ENCODE measurements at regions not wholly inside any gene's neighbourhood (a gene's known extent, or its start where the extent isn't known, plus 50 kb on each side); places are given as distances from the start of the nearest gene placed in this dataset.
"Not testable (repeated sequence)": the region's sequence is repeated elsewhere in the genome, so short reads cannot be mapped to it uniquely, and the experiment has no call there.

DNA sequence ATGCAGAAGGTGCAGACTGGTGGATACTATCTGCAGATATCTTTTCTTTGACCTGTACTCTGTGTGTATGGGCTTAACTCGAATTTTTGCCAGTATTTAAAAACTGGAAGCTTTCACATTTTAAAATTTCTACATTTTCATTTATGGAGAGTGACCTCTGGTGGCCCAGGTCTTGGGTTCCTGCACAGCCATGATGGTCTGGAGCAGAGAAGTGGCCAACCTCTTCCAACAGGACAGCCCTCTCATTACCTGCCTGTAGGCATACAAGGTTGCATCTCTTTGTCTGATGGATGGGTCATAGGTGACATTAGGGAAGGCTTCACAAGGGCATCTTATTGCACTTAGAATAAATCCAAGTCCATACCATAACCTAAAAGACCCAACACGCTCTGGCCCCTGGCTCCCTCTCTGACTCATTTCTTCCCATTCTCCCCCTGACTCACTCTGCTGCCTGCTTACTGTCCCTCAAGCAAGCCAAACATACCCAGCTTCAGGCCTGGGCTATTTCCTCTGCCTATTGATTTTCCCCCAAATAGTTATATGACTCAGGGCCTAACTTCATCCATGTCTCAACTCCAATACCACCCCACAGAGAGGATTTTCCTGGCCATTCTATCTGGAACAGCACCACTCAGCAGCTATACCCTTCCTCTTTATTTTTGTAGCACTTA lies 113.3 kb upstream of the SLC1A3 start:
- Mint-ChIP-seq H3K4me3 (no peak overlapping the region), H3K27me3 (peaks cover 3% of the 10 kb centered on the region), H3K27ac (no peak overlapping the region), H3K9me3 (no peaks in the 10 kb centered on the region), H3K36me3 (ENCODE audit: low read depth) (no peaks in the 10 kb centered on the region), H3K4me1 (ENCODE audit: low read depth) (no peaks in the 10 kb centered on the region)
- intact Hi-C loops (cut with micrococcal nuclease) = no loop called here

DNA sequence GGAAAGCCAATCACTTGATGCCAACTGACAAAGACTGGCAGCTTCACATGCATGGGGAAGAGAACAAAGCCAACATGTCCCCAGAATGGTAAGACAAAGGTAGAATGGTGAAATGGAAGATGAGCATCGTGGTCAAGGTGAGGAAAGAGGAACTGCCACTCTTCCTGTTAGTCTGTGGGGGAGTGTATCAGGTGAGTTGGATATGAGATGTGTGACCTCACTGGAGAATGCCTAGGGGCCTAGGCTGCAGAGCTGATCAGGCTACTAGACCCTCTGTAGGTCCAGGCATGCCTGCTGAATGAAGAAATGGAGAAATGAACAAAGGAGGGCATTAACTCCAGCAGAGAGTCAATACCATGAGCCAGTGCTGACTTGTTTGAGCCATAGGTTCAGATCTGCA lies 112.4 kb upstream of the SLC1A3 start:
- H3K9me3 Mint-ChIP-seq = no peaks in the 10 kb centered on the region
- no peaks in the 10 kb centered on the region for H3K36me3 Mint-ChIP-seq (ENCODE audit: low read depth)
- peaks cover 2% of the 10 kb centered on the region for H3K4me1 Mint-ChIP-seq (ENCODE audit: low read depth)
- peaks cover 3% of the 10 kb centered on the region for H3K27me3 Mint-ChIP-seq
- no peak overlapping the region for H3K4me3 Mint-ChIP-seq
- H3K27ac Mint-ChIP-seq = no peak overlapping the region
- intact Hi-C loops (cut with micrococcal nuclease) = no loop called here

- H3K4me3 Mint-ChIP-seq = no peak overlapping the region
- intact Hi-C loops (cut with micrococcal nuclease) = loop anchor here (5.0 kb wide), 1 partner anchor 52 kb away; no protein-coding TSS in a partner anchor
- H3K27ac Mint-ChIP-seq = no peak overlapping the region
- H3K36me3 Mint-ChIP-seq (ENCODE audit: low read depth) = no peaks in the 10 kb centered on the region
- H3K27me3 Mint-ChIP-seq = peaks cover 3% of the 10 kb centered on the region
- H3K9me3 Mint-ChIP-seq = no peaks in the 10 kb centered on the region
- peaks cover 10% of the 10 kb centered on the region for H3K4me1 Mint-ChIP-seq (ENCODE audit: low read depth)
Observed at GRCh38 chr5:36494841-36495601, 111.4 kb upstream of the SLC1A3 start.

- Mint-ChIP-seq H3K27me3 (peaks cover 3% of the 10 kb centered on the region), H3K27ac (no peak overlapping the region), H3K4me3 (no peak overlapping the region), H3K36me3 (ENCODE audit: low read depth) (no peaks in the 10 kb centered on the region), H3K9me3 (no peaks in the 10 kb centered on the region), H3K4me1 (ENCODE audit: low read depth) (peaks cover 10% of the 10 kb centered on the region)
- intact Hi-C loops (cut with micrococcal nuclease) = loop anchor here (5.0 kb wide), 1 partner anchor 52 kb away; no protein-coding TSS in a partner anchor
Observed at GRCh38 chr5:36495611-36496010, 110.8 kb upstream of the SLC1A3 start.

DNA sequence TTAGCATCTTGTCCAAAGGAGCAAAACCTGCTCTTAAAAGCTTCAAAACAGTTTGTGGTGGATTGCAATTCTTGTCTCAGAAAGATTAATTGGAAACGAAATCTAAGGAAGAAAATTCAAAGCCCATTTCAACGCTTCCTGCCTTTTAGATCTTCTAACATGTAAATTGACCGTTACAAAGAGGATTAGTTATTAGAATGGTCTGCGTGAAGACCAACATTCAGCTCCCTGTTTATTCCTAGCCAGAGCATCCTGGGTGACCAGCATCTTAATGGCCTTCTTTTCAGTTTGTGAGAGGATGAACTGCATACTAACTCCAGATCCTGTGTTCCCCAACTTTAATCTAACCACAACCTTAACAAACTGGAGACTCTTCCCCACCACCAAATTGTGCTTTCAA lies 109.9 kb upstream of the SLC1A3 start:
- Mint-ChIP-seq H3K27ac (no peak overlapping the region), H3K9me3 (no peaks in the 10 kb centered on the region), H3K36me3 (ENCODE audit: low read depth) (no peaks in the 10 kb centered on the region), H3K4me1 (ENCODE audit: low read depth) (peaks cover 10% of the 10 kb centered on the region), H3K27me3 (peaks cover 3% of the 10 kb centered on the region), H3K4me3 (no peak overlapping the region)
- intact Hi-C loops (cut with micrococcal nuclease) = loop anchor here (5.0 kb wide), 1 partner anchor 51 kb away; no protein-coding TSS in a partner anchor

- intact Hi-C loops (cut with micrococcal nuclease) = no loop called here
- H3K36me3 Mint-ChIP-seq (ENCODE audit: low read depth) = no peaks in the 10 kb centered on the region
- H3K4me1 Mint-ChIP-seq (ENCODE audit: low read depth) = peaks cover 10% of the 10 kb centered on the region
- no peaks in the 10 kb centered on the region for H3K9me3 Mint-ChIP-seq
- H3K27ac Mint-ChIP-seq = no peak overlapping the region
- no peaks in the 10 kb centered on the region for H3K27me3 Mint-ChIP-seq
- no peak overlapping the region for H3K4me3 Mint-ChIP-seq
Observed at GRCh38 chr5:36502608-36503007, 103.8 kb upstream of the SLC1A3 start.

DNA sequence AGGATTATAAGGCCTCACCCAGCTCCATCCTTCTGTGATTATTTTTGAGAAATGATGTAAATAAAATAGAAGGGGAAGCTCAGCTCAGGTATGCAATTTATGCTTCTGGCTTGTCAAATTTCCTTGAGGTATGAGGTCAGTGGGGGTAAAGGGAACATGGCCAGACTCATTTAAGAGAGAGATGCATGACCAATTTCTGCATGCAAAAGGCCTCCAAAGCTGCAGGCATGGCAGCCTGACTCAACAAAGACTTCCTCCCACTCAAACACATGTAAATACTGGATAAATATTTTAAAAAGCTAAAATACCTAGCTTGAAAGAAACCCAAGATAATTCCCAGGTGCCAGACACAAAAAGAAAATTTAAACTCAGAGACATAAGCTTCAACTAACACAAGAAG lies 101.4 kb upstream of the SLC1A3 start:
- H3K36me3 Mint-ChIP-seq (ENCODE audit: low read depth) = no peaks in the 10 kb centered on the region
- intact Hi-C loops (cut with micrococcal nuclease) = no loop called here

GRCh38 chr5:36507332-36507952 lies 99.0 kb upstream of the SLC1A3 start:
- intact Hi-C loops (cut with micrococcal nuclease) = loop anchor here (1.0 to 2.0 kb wide), 3 partner anchors 90 to 243 kb away; no protein-coding TSS in a partner anchor
- Mint-ChIP-seq H3K27ac (no peak overlapping the region), H3K4me3 (no peak overlapping the region), H3K36me3 (ENCODE audit: low read depth) (no peaks in the 10 kb centered on the region), H3K9me3 (no peaks in the 10 kb centered on the region), H3K27me3 (peaks cover 2% of the 10 kb centered on the region), H3K4me1 (ENCODE audit: low read depth) (no peaks in the 10 kb centered on the region)

More for the DNA sequence above, 101.4 kb upstream of the SLC1A3 start:
- Mint-ChIP-seq H3K4me1 (ENCODE audit: low read depth) (no peaks in the 10 kb centered on the region), H3K9me3 (no peaks in the 10 kb centered on the region), H3K27ac (no peak overlapping the region), H3K4me3 (no peak overlapping the region), H3K27me3 (peaks cover 2% of the 10 kb centered on the region)

DNA sequence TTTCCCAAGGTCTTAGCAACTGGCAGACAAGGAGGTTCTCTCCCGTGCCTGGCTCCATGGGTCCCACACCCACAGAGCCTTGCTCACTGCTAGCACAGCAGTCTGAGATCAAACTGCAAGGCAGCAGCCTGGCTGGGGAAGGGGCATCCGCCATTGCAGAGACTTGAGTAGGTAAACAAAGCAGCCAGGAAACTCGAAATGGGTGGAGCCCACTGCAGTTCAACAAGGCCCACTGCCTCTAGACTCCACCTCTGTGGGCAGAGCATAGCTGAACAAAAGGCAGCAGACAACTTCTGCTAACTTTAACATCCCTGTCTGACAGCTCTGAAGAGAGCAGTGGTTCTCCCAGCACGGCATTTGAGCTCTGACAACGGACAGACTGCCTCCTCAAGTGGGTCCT lies 98.1 kb upstream of the SLC1A3 start:
- H3K4me1 Mint-ChIP-seq (ENCODE audit: low read depth); H3K36me3 Mint-ChIP-seq (ENCODE audit: low read depth); H3K9me3 Mint-ChIP-seq; intact Hi-C loops (cut with micrococcal nuclease); H3K27ac Mint-ChIP-seq; H3K27me3 Mint-ChIP-seq; H3K4me3 Mint-ChIP-seq: not testable (repeated sequence)

- H3K4me1 Mint-ChIP-seq (ENCODE audit: low read depth); H3K36me3 Mint-ChIP-seq (ENCODE audit: low read depth); intact Hi-C loops (cut with micrococcal nuclease); H3K9me3 Mint-ChIP-seq; H3K4me3 Mint-ChIP-seq; H3K27me3 Mint-ChIP-seq; H3K27ac Mint-ChIP-seq: not testable (repeated sequence)
Observed at GRCh38 chr5:36513647-36514046, 92.8 kb upstream of the SLC1A3 start.

- Mint-ChIP-seq H3K36me3 (ENCODE audit: low read depth) (no peaks in the 10 kb centered on the region), H3K27ac (no peak overlapping the region), H3K4me1 (ENCODE audit: low read depth) (no peaks in the 10 kb centered on the region), H3K9me3 (no peaks in the 10 kb centered on the region), H3K4me3 (no peak overlapping the region), H3K27me3 (no peaks in the 10 kb centered on the region)
- intact Hi-C loops (cut with micrococcal nuclease) = no loop called here
Observed at GRCh38 chr5:36519881-36520280, 86.5 kb upstream of the SLC1A3 start.

- Mint-ChIP-seq H3K27ac (no peak overlapping the region), H3K36me3 (ENCODE audit: low read depth) (no peaks in the 10 kb centered on the region)
- intact Hi-C loops (cut with micrococcal nuclease) = no loop called here
Observed at GRCh38 chr5:36521219-36521618, 85.2 kb upstream of the SLC1A3 start.

DNA sequence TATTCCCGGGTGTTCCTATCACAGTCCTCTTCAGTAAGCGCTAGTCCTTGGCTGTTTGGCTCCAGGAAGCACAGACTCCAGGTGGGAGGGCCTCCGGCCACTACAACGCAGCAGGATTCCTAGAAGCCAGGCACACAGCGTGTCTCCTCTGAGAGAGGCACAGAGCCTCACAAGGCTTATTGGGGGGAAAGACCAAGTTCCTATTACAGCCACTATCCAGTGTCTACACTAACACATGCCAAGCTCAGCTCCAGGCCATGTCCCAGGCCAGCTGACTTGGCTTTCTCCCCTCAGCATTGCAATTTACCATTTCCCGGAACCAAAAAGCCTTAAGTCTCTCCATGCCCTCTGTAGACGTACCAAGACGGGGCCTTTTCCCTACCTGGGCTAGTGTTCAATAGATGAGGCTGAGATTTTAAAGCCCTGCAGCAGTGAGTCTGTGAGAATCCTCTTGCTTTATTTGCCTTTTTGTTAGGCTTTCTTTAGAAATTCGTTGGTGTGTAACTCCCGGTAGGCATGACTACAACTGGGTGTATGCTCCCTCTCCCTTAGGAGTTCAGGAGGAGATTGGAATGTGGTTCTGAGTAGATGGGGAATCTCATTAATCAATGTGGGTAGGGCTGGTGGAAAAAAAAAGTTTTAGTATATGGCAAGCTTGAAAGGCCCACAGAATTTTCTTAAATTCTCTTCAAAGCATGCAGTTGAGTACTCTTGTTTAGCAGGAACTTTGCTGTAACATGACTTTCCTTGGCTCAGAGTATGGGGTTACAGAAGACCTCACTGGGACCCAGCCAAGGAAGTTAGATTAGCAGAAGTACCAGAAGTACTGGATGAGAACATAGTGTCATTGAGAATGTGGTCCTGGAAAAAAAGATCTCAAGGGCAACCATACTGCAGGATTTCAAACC lies 84.3 kb upstream of the SLC1A3 start:
- Mint-ChIP-seq H3K36me3 (ENCODE audit: low read depth) (no peaks in the 10 kb centered on the region), H3K4me1 (ENCODE audit: low read depth) (no peaks in the 10 kb centered on the region), H3K27ac (no peak overlapping the region), H3K4me3 (no peak overlapping the region), H3K9me3 (no peaks in the 10 kb centered on the region), H3K27me3 (no peaks in the 10 kb centered on the region)
- intact Hi-C loops (cut with micrococcal nuclease) = no loop called here

More at GRCh38 chr5:36521219-36521618, 85.2 kb upstream of the SLC1A3 start:
- H3K4me1 Mint-ChIP-seq (ENCODE audit: low read depth) = no peaks in the 10 kb centered on the region
- no peaks in the 10 kb centered on the region for H3K27me3 Mint-ChIP-seq
- no peak overlapping the region for H3K4me3 Mint-ChIP-seq
- H3K9me3 Mint-ChIP-seq = no peaks in the 10 kb centered on the region

All from dendritic cell treated with granulocyte-macrophage colony-stimulating factor and Interleukin-4, amounts not matched to agents 40 ng/mL and 50 ng/mL, for 4 days (primary cell).